Left colon (tissue), 2 donors: ENCODE measurements at regions not wholly inside any gene's neighbourhood (a gene's known extent, or its start where the extent isn't known, plus 50 kb on each side); places are given as distances from the start of the nearest gene placed in this dataset.
"Not testable (repeated sequence)": the region's sequence is repeated elsewhere in the genome, so short reads cannot be mapped to it uniquely, and the experiment has no call there.

Experiments
- ATAC-seq: fragments of 200-7000 bp; cut with Tn5 transposase; one replicate; pipeline ENCODE4 v1.9.1; 2020; ENCODE audit warnings: mild to moderate bottlenecking, moderate library complexity
- DNase-seq, 2 donors: peaks; one replicate each; pipeline ENCODE4 v3.0.0-alpha.2; 2020
- intact Hi-C, 2 donors: fragments of 100-400 bp; cut with DNase I in 1 of 2; cut with micrococcal nuclease in 1 of 2; formaldehyde crosslinking; loops; one replicate each; pipeline versions ENCODE4 v1.11.2 to v1.14.0; 2022; cut with DNase I, micrococcal nuclease
- donor health status: DM: no; HTN: no; CAD: no.
- donor health status: DM: yes; HTN: yes; CAD: no.

GRCh38 chr5:89847743-89848142 is 561.8 kb downstream of the CETN3 start:
- intact Hi-C loops, result no loop called here
- ATAC-seq, result no peak

GRCh38 chr5:89844548-89844947 is 565.0 kb downstream of the CETN3 start:
- intact Hi-C loops, result no loop called here
- DNase-seq, result no peak
- ATAC-seq, result no peak

More at GRCh38 chr5:89847743-89848142, 561.8 kb downstream of the CETN3 start:
- DNase-seq, result no peak

- DNase-seq, result no peak
- intact Hi-C loops, result no loop called here
- ATAC-seq, result no peak
These were observed 567.0 kb downstream of the CETN3 start for GRCh38 chr5:89842531-89842930.

- intact Hi-C loops, result no loop called here
- ATAC-seq, result no peak
These were observed 568.6 kb downstream of the CETN3 start for GRCh38 chr5:89840906-89841305.

GRCh38 chr5:89830691-89831090 is 578.9 kb downstream of the CETN3 start:
- DNase-seq, result no peak
- ATAC-seq, result no peak
- intact Hi-C loops, result no loop called here

More at GRCh38 chr5:89840906-89841305, 568.6 kb downstream of the CETN3 start:
- no peak for DNase-seq

- DNase-seq (no peak), ATAC-seq (no peak)
- intact Hi-C loops, result no loop called here
These were observed 581.6 kb downstream of the CETN3 start for GRCh38 chr5:89827960-89828359.

- no peak for ATAC-seq
- no peak for DNase-seq
- intact Hi-C loops, result no loop called here
These were observed 582.2 kb downstream of the CETN3 start for GRCh38 chr5:89827359-89827758.

GRCh38 chr5:89826938-89827337 is 582.6 kb downstream of the CETN3 start:
- intact Hi-C loops, result no loop called here

GRCh38 chr5:89823046-89823445 is 586.5 kb downstream of the CETN3 start:
- intact Hi-C loops, result no loop called here
- ATAC-seq, result no peak
- DNase-seq, result no peak

More at GRCh38 chr5:89826938-89827337, 582.6 kb downstream of the CETN3 start:
- DNase-seq (no peak), ATAC-seq (no peak)

- intact Hi-C loops, result no loop called here
- ATAC-seq (no peak), DNase-seq (no peak)
These were observed 591.7 kb downstream of the CETN3 start for GRCh38 chr5:89817841-89818240.

GRCh38 chr5:89816038-89816437 is 593.5 kb downstream of the CETN3 start:
- DNase-seq (no peak), ATAC-seq (no peak)
- intact Hi-C loops, result no loop called here

GRCh38 chr5:89800735-89801134 is 608.8 kb downstream of the CETN3 start:
- ATAC-seq, intact Hi-C loops: not testable (repeated sequence)

GRCh38 chr5:89794504-89794903 is 615.1 kb downstream of the CETN3 start:
- ATAC-seq, intact Hi-C loops, DNase-seq: not testable (repeated sequence)

More at GRCh38 chr5:89800735-89801134, 608.8 kb downstream of the CETN3 start:
- not testable (repeated sequence) for DNase-seq

GRCh38 chr5:89779734-89780133 is 629.8 kb downstream of the CETN3 start:
- ATAC-seq, intact Hi-C loops, DNase-seq: not testable (repeated sequence)

- no peak for DNase-seq
- intact Hi-C loops, result no loop called here
- no peak for ATAC-seq
These were observed 631.8 kb downstream of the CETN3 start for GRCh38 chr5:89777758-89778157.

- DNase-seq (no peak), ATAC-seq (no peak)
- intact Hi-C loops, result no loop called here
These were observed 639.6 kb downstream of the CETN3 start for GRCh38 chr5:89769975-89770374.

- intact Hi-C loops, result no loop called here
- ATAC-seq (peak; percentile 84), DNase-seq (no peak)
These were observed 649.8 kb downstream of the CETN3 start for GRCh38 chr5:89759802-89760201.

- ATAC-seq (no peak), DNase-seq (no peak)
- intact Hi-C loops, result no loop called here
These were observed 651.4 kb downstream of the CETN3 start for GRCh38 chr5:89758146-89758545.

- ATAC-seq, result no peak
- intact Hi-C loops, result no loop called here
- DNase-seq, result no peak
These were observed 652.6 kb downstream of the CETN3 start for GRCh38 chr5:89756955-89757354.

GRCh38 chr5:89755024-89755423 is 654.5 kb downstream of the CETN3 start:
- DNase-seq, result no peak
- ATAC-seq, result no peak
- intact Hi-C loops, result no loop called here

- intact Hi-C loops, result no loop called here
- DNase-seq, result no peak
- ATAC-seq, result no peak
These were observed 674.5 kb downstream of the CETN3 start for GRCh38 chr5:89735082-89735481.

GRCh38 chr5:89733772-89734171 is 675.8 kb downstream of the CETN3 start:
- ATAC-seq, result no peak
- intact Hi-C loops, result no loop called here

More at GRCh38 chr5:89733772-89734171, 675.8 kb downstream of the CETN3 start:
- no peak for DNase-seq
